GM12891 (cell line): ENCODE measurements at regions not wholly inside any gene's neighbourhood (a gene's known extent, or its start where the extent isn't known, plus 50 kb on each side); places are given as distances from the start of the nearest gene placed in this dataset.
"Not testable (repeated sequence)": the region's sequence is repeated elsewhere in the genome, so short reads cannot be mapped to it uniquely, and the experiment has no call there.

Experiments used
- DNase-seq: peaks from one replicate; pipeline ENCODE4 v3.0.0; 2011; ENCODE audit warnings: low spot score; ENCODE audit not compliant: insufficient read length
- FAIRE-seq: peaks from 2 replicates; lab custom pipeline; 2011; peaks lifted over from hg19 to GRCh38; lab: Jason Lieb, UNC
- PAX5 ChIP-seq: IDR thresholded peaks from 2 replicates; pipeline ENCODE4 v1.6.1; 2011; ENCODE audit warnings: low read length, moderate library complexity, mild to moderate bottlenecking; ENCODE audit not compliant: insufficient read depth, severe bottlenecking
- POLR2A ChIP-seq: IDR thresholded peaks from 2 replicates; pipeline ENCODE4 v1.6.1; 2011; ENCODE audit warnings: low read depth, low read length, control low read depth
- POLR2AphosphoS5 ChIP-seq: IDR thresholded peaks from 2 replicates; pipeline ENCODE4 v1.6.1; 2011; ENCODE audit warnings: low read depth, low read length, control low read depth
- POU2F2 ChIP-seq: IDR thresholded peaks from 2 replicates; pipeline ENCODE4 v1.6.1; 2011; ENCODE audit warnings: low read depth, mild to moderate bottlenecking, control low read depth, low read length, moderate library complexity
- SPI1 ChIP-seq: IDR thresholded peaks from 2 replicates; pipeline ENCODE4 v1.6.1; 2011; ENCODE audit warnings: low read depth, low read length, control low read depth
- TAF1 ChIP-seq: IDR thresholded peaks from 2 replicates; pipeline ENCODE4 v1.6.1; 2011; ENCODE audit warnings: low read depth, low read length, control low read depth

DNA sequence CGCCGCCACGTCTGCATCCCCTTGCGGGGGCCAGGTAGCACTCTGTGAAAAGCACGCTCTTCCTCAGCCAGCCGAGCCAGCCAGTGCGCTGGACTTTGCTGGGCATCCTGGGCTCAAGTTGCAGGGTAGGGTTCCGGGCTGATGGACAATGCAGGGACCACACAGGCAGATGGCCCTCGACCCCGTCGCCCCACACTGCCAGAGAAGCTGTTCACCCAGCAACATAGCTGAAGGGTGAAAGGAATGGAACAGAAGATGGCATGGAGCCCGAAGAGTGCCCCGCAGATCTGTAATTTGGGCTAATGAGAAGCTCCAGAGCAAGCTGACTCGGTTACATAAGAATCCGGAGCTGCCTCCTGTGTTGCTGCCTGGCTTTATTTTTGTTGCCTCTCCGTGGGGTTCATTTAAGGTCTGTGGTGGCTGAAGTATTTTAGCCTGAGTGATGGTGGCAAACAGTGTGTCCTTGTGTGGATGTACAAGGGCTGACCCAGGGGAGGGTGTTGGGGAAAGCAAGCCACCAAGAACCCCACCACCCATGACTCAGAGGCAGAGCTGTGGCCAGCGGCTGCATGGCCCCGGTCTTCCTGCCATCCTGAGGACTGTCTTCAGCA lies 105.8 kb downstream of the SOX1 start:
- TF ChIP-seq PAX5 (no peak), SPI1 (no peak), POLR2A (no peak), POLR2AphosphoS5 (no peak), TAF1 (no peak), POU2F2 (no peak)
- no peak for DNase-seq
- FAIRE-seq: no peak

DNA sequence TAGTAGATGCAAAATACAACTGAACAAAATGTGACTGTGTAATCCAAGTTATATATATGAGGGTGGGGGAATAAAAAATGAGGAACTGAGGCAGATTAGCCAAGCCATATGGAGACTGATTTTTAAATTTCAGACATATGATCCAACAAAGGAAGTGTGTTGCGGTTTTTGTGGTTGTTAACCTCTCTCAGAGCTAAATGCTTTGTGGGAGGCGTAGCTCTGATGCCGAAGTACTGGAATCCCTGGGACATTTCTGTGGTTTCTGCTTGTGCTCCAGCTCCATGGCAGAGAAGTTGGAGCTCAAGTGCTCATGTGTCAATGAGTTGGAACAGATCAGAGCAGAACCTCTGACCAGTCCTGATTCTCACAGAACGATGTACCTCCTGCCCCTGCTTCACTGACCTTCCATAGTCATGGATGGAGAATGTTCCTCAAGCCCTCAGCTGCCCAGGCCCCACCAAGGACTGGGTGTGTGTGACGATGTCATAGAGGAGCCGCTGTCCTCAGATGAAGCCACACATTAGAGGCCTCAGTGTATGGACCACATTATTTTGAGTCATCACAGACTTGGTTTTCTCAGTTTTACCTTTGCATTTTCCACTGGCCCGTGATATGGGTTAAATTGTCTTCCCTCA lies 107.6 kb downstream of the SOX1 start:
- DNase-seq (no peak), FAIRE-seq (no peak)
- no peak for TF ChIP-seq PAX5
- TF ChIP-seq POLR2AphosphoS5: no peak
- TF ChIP-seq TAF1: no peak
- TF ChIP-seq POU2F2: no peak
- no peak for TF ChIP-seq POLR2A
- TF ChIP-seq SPI1: no peak

DNA sequence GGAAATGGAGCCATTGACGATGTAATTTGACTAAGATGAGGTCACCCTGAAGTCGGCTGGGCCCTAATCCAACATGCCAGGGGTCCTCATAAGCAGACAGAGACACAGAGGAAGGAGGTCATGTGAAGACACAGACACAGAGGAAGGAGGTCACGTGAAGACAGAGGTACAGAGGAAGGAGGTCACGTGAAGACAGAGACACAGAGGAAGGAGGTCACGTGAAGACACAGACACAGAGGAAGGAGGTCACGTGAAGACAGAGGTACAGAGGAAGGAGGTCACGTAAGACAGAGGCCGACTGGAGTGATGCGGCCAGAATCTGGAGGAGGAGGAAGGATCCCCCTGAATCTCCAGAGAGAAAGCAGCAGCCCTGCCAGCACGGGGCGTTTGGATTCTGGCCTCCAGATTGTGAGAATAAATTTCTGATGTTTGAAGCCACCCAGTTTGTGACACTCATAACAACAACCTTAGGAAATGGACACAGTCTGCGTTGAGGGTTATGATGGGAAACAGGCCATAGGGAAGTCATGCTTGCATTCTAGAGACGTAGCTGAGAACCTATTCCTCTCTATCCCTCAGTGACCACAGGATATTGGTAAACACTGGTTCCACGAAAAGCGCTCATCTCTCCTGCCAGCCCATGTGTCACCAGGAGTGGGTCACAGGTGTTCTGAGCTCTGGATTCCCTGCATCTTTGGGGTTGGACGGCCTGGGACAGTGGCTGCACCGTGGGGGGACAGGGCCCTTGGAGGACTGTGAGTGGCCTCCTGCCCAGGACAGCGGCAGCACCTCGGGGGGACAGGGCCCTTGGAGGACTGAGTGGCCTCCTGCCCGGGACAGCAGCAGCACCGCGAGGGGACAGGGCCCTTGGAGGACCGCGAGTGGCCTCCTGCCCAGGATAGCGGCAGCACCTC lies 108.5 kb downstream of the SOX1 start:
- TF ChIP-seq PAX5: no peak
- no peak for TF ChIP-seq SPI1
- TF ChIP-seq POLR2A: no peak
- no peak for TF ChIP-seq POU2F2
- no peak for TF ChIP-seq TAF1
- no peak for DNase-seq

DNA sequence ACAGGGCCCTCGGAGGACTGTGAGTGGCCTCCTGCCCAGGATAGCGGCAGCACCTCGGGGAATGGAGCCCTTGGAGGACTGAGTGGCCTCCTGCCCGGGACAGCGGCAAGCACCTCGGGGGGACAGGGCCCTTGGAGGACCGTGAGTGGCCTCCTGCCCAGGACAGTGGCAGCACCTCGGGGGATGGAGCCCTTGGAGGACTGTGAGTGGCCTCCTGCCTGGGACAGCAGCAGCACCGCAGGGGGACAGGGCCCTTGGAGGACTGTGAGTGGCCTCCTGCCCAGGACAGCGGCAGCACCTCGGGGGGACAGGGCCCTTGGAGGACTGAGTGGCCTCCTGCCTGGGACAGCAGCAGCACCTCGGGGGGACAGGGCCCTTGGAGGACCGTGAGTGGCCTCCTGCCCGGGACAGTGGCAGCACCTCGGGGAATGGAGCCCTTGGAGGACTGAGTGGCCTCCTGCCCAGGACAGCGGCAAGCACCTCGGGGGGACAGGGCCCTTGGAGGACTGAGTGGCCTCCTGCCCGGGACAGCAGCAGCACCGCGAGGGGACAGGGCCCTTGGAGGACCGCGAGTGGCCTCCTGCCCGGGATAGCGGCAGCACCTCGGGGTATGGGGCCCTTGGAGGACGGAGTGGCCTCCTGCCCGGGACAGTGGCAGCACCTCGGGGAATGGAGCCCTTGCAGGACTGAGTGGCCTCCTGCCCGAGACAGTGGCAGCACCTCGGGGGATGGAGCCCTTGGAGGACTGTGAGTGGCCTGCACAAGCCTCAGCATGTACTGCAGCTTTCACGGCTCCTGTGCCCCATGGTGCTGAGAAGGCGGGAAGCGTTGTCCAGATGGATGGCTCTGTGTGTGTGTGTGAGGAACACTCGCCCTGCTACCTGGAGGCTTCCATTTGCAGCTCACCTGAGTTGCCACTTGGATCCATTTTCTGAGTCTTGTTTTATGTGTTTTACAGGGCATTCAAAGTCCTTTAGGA lies 109.5 kb downstream of the SOX1 start:
- FAIRE-seq, DNase-seq: not testable (repeated sequence)

More for the DNA sequence above, 108.5 kb downstream of the SOX1 start:
- no peak for FAIRE-seq

DNA sequence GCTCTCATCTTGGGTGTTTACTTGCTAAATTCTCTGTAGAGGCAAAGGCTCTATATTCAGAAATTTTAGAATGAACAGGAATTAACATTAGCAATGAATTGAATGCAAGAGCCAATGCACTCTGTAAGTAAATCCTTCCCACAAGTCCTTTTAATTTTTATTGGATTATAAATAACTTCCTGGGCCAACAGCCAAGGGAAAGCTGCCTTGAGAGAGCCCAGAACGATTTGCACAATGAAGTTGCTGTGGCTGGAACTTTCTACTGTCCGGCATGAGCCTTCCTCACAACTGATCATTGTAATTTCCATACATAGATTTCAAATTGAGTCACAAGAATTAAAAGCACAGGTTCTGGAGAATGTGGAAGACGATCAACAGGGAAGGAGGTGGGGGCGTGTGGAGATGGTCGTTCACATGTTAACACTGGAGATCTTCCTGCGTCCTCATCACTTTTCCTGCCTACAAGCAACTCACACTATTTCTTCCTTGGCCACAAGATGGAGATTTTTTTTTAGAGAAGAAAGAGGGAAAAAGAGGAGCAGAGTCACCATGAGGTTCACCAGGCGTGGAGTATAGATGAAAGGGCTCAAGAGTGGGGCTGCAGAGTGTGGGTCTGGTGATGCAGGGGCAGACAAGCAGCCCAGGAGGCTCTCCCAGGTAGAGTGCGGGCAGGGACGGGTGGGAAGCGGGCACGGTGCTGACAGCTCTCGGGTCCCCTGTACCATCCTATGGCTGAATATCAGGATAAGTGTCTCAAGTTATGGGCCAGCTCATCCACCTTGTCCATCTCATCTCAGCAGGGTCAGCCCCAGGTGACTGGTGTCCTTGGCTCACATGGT lies 110.7 kb downstream of the SOX1 start:
- FAIRE-seq (no peak), DNase-seq (no peak)
- TF ChIP-seq SPI1 (no peak), POU2F2 (no peak), POLR2AphosphoS5 (no peak), POLR2A (no peak), TAF1 (no peak), PAX5 (no peak)

DNA sequence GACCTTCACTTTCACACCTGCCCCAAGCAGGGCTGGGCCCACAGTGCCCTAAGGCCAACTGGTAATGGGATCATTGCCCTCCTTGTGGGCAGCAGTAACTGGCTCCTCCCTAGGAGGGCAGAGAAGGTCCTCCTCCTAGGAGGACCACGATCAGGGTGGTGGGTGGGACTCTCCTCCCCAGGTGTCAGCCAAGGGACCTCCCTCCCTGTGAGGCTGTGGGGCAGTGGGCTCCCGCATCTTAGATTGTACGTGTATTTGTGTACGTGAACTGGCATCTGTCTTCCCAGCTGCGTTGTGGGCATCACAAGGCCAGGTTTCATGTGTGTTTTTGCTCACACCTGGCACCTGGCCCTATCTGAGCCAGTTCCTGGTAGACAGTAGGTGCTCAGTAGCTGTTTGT lies 111.8 kb downstream of the SOX1 start:
- FAIRE-seq (no peak), DNase-seq (no peak)
- no peak for TF ChIP-seq POLR2A
- TF ChIP-seq SPI1: no peak
- no peak for TF ChIP-seq TAF1
- TF ChIP-seq PAX5: no peak
- no peak for TF ChIP-seq POU2F2
- no peak for TF ChIP-seq POLR2AphosphoS5

DNA sequence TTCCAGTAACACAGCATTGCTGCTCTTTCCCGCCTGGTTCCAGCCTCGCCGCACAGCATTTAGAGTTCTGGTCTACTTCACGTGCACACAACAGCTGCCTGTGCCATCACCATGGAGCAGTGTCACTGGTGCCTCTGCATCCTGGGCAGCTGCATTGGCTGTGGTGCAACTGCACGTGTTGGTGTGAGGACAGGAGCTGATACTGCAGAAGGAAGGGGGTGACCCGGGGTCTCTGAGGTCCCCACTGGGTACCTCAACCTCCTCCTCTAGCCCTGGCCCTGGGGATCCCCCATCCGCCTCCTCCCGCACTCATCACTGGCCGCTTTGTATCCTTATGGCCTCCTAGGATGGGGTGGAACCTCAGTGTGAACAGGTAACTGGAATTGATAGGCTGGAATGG lies 112.5 kb downstream of the SOX1 start:
- TF ChIP-seq TAF1 (no peak), POLR2AphosphoS5 (no peak)
- FAIRE-seq (no peak), DNase-seq (no peak)

DNA sequence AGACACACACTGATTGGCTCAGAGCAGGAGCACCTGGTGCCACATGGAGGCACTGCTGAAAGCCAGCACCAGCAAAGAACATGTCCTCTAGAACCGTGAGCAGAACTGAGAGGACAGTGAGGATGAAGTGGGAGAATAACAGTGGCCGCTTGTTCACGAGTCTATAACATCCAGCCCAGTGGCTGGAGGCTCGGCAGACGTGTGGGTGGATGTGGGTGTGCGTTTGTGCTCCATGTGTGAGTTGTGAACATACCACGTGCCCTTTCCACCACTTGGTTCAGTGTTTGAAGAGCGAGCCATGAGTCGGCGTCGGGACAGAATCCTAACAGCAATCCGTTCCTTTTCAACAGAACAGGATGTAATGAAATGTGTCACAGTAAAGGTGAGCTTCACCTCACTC lies 113.0 kb downstream of the SOX1 start:
- no peak for FAIRE-seq
- no peak for DNase-seq
- TF ChIP-seq POLR2A: no peak
- no peak for TF ChIP-seq POLR2AphosphoS5
- no peak for TF ChIP-seq SPI1
- TF ChIP-seq TAF1: no peak
- TF ChIP-seq POU2F2: no peak
- TF ChIP-seq PAX5: no peak

DNA sequence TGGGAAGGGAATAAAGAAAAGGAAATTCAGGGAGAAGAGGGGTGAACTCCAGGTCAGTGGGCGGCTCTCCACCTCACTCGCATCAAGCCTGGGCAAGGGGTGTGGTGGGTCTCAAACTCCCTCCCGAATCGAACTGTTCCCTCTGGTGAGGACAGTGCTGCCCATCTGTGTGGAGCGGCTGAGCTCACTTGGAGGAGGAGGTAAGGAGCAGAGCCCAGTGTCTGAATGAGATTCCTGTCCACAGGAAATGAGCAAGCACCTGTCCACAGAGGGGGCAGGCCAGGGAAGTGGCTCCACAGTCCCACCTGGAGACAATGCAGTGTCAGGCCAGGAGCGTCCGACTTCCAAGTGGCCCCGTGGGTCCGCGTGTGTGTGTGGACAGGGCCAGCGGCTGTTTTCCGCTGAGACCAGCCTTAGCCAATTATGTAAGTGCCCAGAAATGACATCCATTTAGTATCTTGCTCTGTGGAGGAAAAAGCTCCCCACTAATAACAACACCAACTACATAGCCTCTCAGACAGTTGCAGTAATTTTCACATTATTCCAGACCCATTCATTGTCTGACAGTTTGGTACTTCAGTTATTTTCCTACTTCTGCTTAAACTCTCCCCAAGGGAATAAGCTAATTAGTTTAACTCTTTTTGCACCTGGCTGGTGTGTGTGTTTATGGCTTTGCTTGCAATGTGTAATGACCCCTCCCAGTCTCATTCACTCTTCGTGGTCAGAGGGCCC lies 114.6 kb downstream of the SOX1 start:
- FAIRE-seq: no peak
- no peak for DNase-seq
- TF ChIP-seq POU2F2: no peak
- no peak for TF ChIP-seq POLR2AphosphoS5
- TF ChIP-seq PAX5: no peak
- no peak for TF ChIP-seq POLR2A
- no peak for TF ChIP-seq SPI1
- TF ChIP-seq TAF1: no peak
